H1 (cell line): ENCODE measurements at regions not wholly inside any gene's neighbourhood (a gene's known extent, or its start where the extent isn't known, plus 50 kb on each side); places are given as distances from the start of the nearest gene placed in this dataset.

Source experiments
- BCL11A ChIP-seq, 2 experiments: IDR thresholded peaks; one replicate each; pipeline ENCODE4 v1.6.1; 2011; ENCODE audit warnings: low read depth in 2 of 2, low read length in 2 of 2, mild to moderate bottlenecking in 2 of 2
- CHD7 ChIP-seq: fragments of 300-600 bp; sonication (generic); IDR thresholded peaks from 2 replicates; pipeline ENCODE4 v1.7.1; 2012; ENCODE audit warnings: low read length, moderate library complexity, mild to moderate bottlenecking, inconsistent platforms; ENCODE audit not compliant: insufficient replicate concordance
- KDM4A ChIP-seq: IDR thresholded peaks from one replicate; pipeline ENCODE4 v1.7.1; 2012; ENCODE audit warnings: low read depth, mild to moderate bottlenecking, moderate library complexity, low read length, inconsistent platforms; ENCODE audit not compliant: severe bottlenecking
- NANOG ChIP-seq: IDR thresholded peaks from 2 replicates; pipeline ENCODE4 v1.6.1; 2011; ENCODE audit warnings: low read length, low read depth, mild to moderate bottlenecking, inconsistent platforms; ENCODE audit not compliant: insufficient read depth, poor library complexity, severe bottlenecking

GRCh38 chr11:96614101-96614500 lies 224.3 kb downstream of the JRKL start (continued):
- TF ChIP-seq CHD7 (no peak), BCL11A (IDR thresholded peaks at IDR 0.05; ENCODE audit: low read depth in 2 of 2, low read length in 2 of 2) (no peak), NANOG (no peak), KDM4A (no peak)
